ENCODE measurements at regions not wholly inside any gene's neighbourhood (a gene's known extent, or its start where the extent isn't known, plus 50 kb on each side); places are given as distances from the start of the nearest gene placed in this dataset.

DNA sequence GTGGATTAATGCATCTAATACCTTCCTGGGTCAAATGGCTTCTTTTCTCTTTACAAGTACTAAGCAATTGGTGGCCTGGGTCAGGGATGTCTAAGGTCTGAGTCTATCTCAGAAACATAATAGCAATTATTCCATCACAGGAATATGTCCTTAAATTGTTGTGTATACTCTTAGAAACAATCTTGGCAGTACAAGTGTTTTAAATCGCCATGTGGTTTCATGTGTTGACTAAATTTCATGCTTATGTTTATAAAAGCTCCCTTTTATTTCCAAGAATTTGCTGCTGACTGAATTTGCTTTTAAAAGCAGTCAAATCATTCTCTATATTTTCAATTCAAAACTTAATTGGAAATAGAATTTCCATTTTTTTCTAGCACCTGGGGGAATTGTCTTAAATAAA lies 125.3 kb upstream of the PACRGL start:
- H3K27ac ChIP-seq = no peak overlapping the region
- H3K36me3 ChIP-seq = peaks cover 2% of the 10 kb centered on the region
- ATAC-seq (ENCODE audit: insufficient number of reproducible peaks, low FRiP score, low read depth) (no peak), DNase-seq (ENCODE audit: low spot score) (no peak)
- no peak overlapping the region for H3K4me3 ChIP-seq
- H3K27me3 ChIP-seq (replicated peaks; ENCODE audit: insufficient read depth) = no peaks in the 10 kb centered on the region
- H3K9me3 ChIP-seq = no peaks in the 10 kb centered on the region
- H3K4me1 ChIP-seq (ENCODE audit: control insufficient read depth in 1 of 2, low read depth in 2 of 2) = no peaks in the 10 kb centered on the region
- TF ChIP-seq, protein P1, sequence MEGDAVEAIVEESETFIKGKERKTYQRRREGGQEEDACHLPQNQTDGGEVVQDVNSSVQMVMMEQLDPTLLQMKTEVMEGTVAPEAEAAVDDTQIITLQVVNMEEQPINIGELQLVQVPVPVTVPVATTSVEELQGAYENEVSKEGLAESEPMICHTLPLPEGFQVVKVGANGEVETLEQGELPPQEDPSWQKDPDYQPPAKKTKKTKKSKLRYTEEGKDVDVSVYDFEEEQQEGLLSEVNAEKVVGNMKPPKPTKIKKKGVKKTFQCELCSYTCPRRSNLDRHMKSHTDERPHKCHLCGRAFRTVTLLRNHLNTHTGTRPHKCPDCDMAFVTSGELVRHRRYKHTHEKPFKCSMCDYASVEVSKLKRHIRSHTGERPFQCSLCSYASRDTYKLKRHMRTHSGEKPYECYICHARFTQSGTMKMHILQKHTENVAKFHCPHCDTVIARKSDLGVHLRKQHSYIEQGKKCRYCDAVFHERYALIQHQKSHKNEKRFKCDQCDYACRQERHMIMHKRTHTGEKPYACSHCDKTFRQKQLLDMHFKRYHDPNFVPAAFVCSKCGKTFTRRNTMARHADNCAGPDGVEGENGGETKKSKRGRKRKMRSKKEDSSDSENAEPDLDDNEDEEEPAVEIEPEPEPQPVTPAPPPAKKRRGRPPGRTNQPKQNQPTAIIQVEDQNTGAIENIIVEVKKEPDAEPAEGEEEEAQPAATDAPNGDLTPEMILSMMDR (IDR thresholded peaks at IDR 0.05) = no peak

DNA sequence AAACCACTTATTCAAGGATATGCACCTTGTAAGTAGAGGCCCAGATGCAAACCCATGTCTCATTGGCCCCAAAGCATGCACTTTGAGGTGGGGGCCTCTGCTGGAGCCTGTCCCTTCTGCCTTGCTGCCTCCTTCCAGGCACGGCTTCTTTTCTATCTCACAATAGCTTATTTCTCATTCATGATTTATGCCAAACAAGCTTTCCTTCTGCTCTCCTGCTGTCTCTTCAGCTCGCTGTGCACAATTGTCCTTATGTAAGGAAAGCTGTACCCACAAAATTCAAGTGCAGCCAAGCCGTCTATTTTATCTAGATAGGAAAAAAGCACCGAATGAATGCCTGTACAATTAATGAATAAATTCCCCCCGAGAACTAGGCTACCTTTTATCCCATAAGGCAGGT lies 124.8 kb upstream of the PACRGL start:
- H3K4me3 ChIP-seq = no peak overlapping the region
- H3K27me3 ChIP-seq (replicated peaks; ENCODE audit: insufficient read depth) = no peaks in the 10 kb centered on the region
- no peaks in the 10 kb centered on the region for H3K9me3 ChIP-seq
- no peak overlapping the region for H3K27ac ChIP-seq
- no peak for DNase-seq (ENCODE audit: low spot score)
- TF ChIP-seq, protein P1 (IDR thresholded peaks at IDR 0.05) = no peak
- no peak for ATAC-seq (ENCODE audit: insufficient number of reproducible peaks, low FRiP score, low read depth)
- peaks cover 2% of the 10 kb centered on the region for H3K36me3 ChIP-seq
- no peaks in the 10 kb centered on the region for H3K4me1 ChIP-seq (ENCODE audit: control insufficient read depth in 1 of 2, low read depth in 2 of 2)

DNA sequence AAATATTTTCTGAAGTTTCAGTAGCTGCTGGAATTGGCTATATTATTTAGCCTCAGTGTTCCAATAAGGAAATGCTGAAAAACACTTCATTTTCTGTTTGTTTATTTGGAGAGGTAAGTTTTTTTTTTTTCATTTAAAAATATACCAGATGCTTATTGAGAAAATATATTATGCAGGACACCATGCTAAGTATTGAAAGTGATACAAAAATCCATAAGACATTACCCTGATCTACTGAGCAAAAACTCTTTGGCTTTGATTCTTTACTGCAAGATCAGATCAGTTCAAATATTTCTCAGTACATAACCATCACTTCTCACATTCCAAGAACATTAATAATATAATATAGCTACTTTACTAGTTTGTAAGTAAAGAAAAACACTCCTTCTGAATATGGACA lies 123.4 kb upstream of the PACRGL start:
- TF ChIP-seq, protein P1 (IDR thresholded peaks at IDR 0.05) = no peak
- Histone ChIP-seq H3K27me3 (replicated peaks; ENCODE audit: insufficient read depth) (no peaks in the 10 kb centered on the region), H3K4me1 (ENCODE audit: control insufficient read depth in 1 of 2, low read depth in 2 of 2) (no peaks in the 10 kb centered on the region), H3K36me3 (peaks cover 2% of the 10 kb centered on the region), H3K9me3 (no peaks in the 10 kb centered on the region), H3K4me3 (no peak overlapping the region), H3K27ac (no peak overlapping the region)
- DNase-seq (ENCODE audit: low spot score) (no peak), ATAC-seq (ENCODE audit: insufficient number of reproducible peaks, low FRiP score, low read depth) (no peak)

DNA sequence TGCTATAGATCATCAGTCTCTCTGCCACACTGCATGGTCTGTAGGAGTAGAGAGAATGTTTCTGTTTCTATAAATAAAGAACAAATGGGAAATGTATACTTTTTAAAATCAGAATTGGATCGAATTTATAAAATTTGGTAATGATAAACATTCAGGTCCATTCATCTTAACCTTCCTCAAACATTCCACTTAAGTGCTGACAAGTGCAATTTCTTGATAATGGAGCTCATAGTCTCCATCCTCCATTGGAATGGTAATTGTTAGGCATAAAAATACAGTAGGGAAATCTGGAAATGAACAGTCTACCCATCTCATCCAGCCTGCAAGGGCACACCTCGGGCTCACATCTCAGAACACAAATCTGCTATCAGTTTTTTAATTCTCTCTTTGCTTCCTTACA lies 122.6 kb upstream of the PACRGL start:
- Histone ChIP-seq H3K4me3 (no peak overlapping the region), H3K4me1 (ENCODE audit: control insufficient read depth in 1 of 2, low read depth in 2 of 2) (no peaks in the 10 kb centered on the region), H3K27me3 (replicated peaks; ENCODE audit: insufficient read depth) (no peaks in the 10 kb centered on the region), H3K36me3 (peaks cover 2% of the 10 kb centered on the region), H3K9me3 (no peaks in the 10 kb centered on the region), H3K27ac (no peak overlapping the region)
- DNase-seq (ENCODE audit: low spot score) = no peak
- TF ChIP-seq, protein P1 (IDR thresholded peaks at IDR 0.05) = no peak
- no peak for ATAC-seq (ENCODE audit: insufficient number of reproducible peaks, low FRiP score, low read depth)

DNA sequence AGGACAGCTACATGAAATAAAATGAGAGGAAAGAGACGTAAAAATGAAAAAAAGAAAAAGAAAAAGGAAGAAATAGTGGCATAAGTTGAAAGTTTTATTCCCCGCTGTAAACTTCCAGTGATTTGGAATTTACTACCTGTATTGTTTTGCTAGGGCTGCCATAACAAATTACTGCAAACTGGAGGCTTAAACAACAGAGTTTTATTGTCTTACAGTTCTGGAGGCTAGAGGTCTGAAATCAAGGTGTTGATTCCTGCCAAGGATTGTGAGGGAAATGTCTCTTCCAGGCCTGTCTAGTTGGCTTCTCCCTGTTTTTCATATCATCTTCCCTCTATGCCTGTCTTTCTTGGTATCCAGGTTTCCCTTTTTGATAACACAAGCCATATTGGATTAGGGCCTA lies 119.4 kb upstream of the PACRGL start:
- Histone ChIP-seq H3K4me1 (ENCODE audit: control insufficient read depth in 1 of 2, low read depth in 2 of 2) (peaks cover 0 to 5% of the 10 kb centered on the region in 2 donors), H3K27me3 (replicated peaks; ENCODE audit: insufficient read depth) (no peaks in the 10 kb centered on the region), H3K36me3 (peaks cover 2% of the 10 kb centered on the region), H3K4me3 (no peak overlapping the region), H3K9me3 (no peaks in the 10 kb centered on the region), H3K27ac (no peak overlapping the region)
- no peak for ATAC-seq (ENCODE audit: insufficient number of reproducible peaks, low FRiP score, low read depth)
- TF ChIP-seq, protein P1 (IDR thresholded peaks at IDR 0.05) = no peak
- no peak for DNase-seq (ENCODE audit: low spot score)

Data from thoracic aorta (tissue), 2 donors.